ENCODE measurements at regions not wholly inside any gene's neighbourhood (a gene's known extent, or its start where the extent isn't known, plus 50 kb on each side); places are given as distances from the start of the nearest gene placed in this dataset.

GRCh38 chr1:222880587-222880986, 65.7 kb downstream of the DISP1 start:
- no peak for TF ChIP-seq CTCF (conservative IDR thresholded peaks at IDR 0.05)
- no peak for TF ChIP-seq ZFX (IDR thresholded peaks at IDR 0.05)
